ENCODE measurements at regions not wholly inside any gene's neighbourhood (a gene's known extent, or its start where the extent isn't known, plus 50 kb on each side); places are given as distances from the start of the nearest gene placed in this dataset.

GRCh38 chr15:69802432-69802831 is 295.3 kb downstream of the TLE3 start:
- DNase-seq, result no peak

GRCh38 chr15:69804786-69805185 is 292.9 kb downstream of the TLE3 start:
- no peak for DNase-seq

GRCh38 chr15:69805248-69805953 is 292.3 kb downstream of the TLE3 start:
- DNase-seq, result no peak

DNA sequence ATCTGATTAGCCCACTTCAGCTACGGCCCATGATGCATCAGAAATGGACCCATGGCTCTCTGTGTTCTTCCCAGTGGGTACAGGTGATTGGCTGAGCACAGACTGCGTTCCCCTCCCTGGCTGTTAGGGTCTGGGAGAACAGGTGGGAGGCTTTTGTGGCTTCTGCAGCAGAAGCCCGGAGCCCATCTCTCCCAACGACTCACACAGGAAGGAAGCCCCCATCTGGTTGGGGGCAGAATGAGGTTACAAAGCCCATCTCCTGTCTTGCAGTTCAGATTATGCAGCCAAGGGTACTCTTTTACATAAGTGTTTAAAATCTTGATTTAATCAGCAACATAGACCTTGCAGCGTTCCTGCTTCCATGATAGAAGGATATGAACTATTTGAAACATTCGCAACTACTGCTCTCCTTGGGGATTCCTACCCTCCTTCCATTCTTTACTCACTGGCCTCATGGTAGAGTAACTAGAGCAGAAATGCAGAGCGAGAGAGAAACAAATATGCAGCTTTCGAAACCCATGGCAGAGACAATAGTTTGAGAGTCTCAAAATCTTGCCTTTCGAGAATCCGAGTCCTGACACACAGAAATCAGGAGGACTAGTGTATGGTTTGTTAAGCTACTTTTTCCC is 291.3 kb downstream of the TLE3 start:
- no peak for DNase-seq

GRCh38 chr15:69807721-69808120 is 290.0 kb downstream of the TLE3 start:
- DNase-seq, result peak; percentile 16

DNA sequence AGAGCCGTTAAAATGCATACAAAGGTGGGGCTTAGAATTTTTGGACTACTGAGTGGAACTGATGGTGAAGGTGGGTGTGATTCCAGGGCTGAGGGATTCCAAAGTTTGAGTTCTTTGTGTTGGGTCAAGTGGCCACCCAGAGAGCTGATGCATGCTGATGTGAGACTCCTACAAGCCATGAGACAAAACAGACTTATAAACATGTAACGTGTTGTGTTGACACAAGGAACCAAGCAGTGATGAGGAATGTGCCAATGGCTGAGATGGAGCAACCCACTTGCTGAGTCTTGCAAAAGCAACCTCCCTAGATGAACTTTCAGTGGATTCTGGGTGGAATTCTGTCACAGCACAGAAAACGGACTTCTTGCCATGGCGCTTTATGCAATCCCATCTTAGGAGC is 289.0 kb downstream of the TLE3 start:
- DNase-seq, result no peak

DNA sequence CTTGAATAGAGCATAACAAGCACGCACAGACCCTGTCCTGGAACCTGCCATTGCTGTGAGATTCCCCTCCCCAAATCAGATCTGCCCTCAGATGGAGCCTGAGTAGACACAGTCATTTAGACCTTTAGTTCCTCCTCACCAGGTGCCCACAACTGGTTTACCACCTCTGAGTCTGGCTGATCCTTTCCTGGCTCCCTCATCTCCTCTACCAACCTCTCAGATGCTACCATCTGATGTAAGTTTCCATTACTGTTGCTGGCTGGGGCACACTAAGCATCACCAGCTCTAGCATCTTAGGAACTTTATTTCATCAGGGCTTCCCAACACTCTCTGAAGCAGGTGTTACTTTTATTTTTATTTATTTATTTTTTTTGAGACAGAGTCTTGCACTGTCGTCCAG is 288.3 kb downstream of the TLE3 start:
- no peak for DNase-seq

GRCh38 chr15:69810431-69811354 is 287.0 kb downstream of the TLE3 start:
- no peak for DNase-seq

DNA sequence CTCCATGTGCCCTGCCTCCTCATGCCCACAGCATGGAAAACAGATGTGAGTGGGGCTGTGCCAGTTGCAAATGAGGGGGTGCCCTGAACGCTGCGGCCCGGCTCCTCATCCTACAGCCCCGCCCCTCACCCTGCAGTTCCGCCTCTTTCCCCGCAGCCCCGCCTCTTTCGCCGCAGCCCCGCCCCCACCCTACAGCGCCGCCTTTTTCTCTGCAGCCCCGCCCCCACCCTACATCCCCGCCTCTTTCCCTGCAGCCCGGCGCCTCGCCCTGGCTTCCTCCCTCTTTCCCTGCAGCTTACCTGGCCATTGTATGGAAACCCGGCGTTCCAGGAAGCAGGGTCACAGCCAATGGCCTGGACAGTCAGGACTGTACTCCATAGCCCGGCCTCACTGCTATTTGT is 284.9 kb downstream of the TLE3 start:
- DNase-seq, result no peak

DNA sequence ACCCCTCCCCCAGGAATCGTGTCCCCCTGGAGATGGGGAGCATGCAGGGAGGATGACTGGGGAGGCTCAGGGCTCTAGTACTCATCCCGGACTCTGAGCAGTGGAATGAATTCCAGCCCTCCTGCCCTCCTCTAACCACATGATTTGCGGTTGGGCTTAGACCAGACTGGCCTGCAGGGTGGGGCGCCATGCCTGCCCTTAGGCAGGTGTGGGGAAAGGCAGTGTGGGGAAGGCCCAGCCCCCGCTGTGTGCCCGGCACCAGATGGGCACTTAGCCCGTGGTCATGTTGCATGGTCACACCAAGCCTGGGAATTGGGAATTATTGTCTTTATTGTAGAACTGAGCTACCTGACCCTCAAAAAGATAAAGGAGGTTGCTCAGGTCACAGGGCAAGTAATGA is 283.8 kb downstream of the TLE3 start:
- DNase-seq, result no peak

- DNase-seq, result no peak
Measured at GRCh38 chr15:69814932-69815331, 282.8 kb downstream of the TLE3 start.

- DNase-seq, result no peak
Measured at GRCh38 chr15:69815793-69816192, 281.9 kb downstream of the TLE3 start.

DNA sequence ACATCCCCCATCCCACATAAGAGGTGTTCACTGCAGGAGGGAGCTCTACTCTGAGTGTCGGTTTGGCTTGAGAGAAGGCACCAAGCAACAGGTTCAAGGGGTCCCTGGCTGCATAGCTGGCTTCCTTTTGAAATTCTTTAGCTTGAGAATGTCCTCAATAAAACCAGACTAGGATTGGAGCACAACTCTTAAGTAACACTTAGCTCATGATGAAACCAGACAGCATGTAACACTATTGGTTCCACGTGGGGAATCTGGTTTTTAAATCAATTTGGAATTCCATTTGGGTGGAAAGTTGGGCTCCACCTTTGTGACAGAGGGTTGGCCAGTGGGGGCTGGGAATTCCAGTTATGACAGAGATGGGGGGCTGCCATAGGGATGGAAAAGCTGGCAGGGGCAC is 281.2 kb downstream of the TLE3 start:
- no peak for DNase-seq

DNA sequence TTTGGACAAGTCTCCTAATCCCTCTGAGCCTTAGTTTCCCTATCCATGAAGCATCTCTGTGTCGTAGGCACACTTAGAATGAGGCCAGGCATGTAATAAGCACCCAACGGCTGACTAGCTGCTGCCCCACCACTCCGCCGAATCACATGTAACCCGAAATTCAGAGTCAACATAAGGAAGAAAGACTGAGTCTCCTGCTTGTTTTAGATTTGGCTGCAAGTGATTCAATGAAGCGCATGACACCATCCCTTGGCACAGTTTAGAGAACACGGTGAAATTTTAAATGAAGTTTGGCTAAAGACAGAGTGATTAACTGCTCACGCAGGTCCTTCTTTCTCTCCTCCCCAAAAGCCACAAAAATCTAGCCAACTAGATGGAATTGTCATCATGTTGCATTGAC is 279.2 kb downstream of the TLE3 start:
- DNase-seq, result no peak

GRCh38 chr15:69819371-69819770 is 278.3 kb downstream of the TLE3 start:
- DNase-seq, result no peak

DNA sequence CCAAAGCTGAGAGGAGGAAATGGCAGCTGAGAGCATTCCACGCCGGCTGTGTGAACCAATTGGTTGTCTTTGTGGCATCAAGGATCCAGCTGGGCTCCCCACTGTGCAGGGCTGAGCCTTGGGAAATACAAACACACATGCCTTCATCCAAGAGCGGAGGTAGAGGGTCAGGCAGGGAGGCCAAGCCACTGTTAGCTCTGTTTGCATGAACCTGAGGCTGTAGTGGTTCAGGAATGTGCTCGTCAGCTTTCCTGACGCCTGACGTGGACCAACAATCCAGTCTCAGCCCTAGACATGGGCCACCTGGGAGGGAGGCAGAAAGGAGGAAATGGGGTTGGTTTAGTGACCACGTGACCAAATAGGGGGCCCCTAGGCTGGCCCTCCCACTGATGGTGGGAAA is 276.9 kb downstream of the TLE3 start:
- no peak for DNase-seq

- no peak for DNase-seq
Measured at GRCh38 chr15:69823223-69823907, 274.4 kb downstream of the TLE3 start.

DNA sequence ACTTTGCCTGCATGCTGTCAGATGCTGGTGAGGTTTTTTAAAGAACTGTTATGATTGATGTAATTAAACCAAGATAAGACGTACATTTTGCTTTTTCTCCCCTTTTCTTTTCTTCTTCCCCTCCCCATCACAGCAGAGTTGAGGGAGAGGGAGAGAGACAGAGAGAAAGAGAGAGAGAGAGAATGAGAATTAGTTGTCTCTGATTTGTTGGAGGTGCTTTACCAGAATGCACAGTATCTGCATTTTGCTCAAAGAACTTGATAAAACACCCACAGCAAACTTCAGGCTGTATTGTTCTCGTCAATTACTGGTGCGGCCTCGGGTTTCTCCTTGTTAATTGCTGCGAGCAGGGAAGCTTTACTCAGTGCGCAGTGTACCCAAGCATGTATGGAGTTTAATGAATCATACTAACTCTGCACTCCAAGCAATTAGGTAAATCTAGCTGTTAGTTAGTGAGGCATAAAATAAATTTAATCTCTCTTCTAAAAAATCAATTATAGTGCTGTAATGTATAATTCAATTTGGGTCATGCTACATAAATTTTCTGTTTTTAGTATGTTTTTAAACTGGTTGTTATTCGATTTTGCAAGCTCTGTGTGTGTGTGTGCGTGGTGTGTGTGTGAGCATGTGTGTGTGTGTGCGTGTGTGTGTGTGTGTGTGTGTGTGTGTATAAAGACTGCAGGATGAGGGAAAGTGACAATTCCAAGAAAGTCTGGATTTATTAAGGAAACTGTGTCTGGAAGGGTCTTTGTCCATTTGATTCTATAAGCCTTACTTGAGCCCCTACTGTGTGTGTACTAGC is 273.4 kb downstream of the TLE3 start:
- no peak for DNase-seq

- no peak for DNase-seq
Measured at GRCh38 chr15:69824877-69825406, 272.8 kb downstream of the TLE3 start.

DNA sequence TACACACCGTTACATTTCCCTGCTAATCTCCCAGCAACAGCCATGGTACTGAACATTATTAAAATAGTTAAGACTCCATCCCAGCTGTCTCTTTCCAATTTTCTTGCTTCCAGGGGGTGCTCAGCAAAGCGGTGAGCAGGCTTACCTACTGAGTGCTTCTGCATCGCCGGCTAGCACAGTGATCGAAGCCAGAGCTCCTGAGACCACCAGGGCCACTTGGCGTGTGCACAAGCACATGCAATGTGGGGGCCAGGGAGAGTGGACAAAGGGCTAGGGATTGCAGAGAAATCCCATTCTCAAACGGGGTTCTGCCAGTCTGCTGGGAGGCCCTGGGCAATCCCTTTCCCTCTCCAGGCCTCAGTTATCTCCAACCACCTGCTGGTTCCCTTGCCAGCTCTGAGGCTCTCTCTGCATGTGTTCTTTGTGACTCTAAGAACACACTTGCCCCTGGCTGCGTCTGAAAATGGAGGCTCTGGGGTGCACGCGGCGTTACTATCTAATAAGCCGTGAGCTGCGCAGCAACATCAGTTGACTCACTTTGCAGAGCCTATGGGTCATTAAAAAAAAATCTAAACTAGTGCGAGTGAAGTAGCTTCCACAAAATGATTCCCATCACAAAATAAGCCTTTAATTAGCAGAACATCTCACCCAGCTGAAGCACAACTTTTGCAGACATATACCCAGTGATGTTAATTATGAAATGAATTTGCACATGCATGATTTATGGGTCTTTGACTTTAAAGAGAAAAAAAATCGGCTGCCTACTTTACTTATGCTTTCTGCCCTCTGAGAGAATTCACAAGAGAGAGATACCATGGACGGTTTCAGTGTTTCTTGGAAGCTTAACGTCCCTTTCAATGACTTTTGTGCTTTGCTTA is 271.5 kb downstream of the TLE3 start:
- DNase-seq, result no peak

DNA sequence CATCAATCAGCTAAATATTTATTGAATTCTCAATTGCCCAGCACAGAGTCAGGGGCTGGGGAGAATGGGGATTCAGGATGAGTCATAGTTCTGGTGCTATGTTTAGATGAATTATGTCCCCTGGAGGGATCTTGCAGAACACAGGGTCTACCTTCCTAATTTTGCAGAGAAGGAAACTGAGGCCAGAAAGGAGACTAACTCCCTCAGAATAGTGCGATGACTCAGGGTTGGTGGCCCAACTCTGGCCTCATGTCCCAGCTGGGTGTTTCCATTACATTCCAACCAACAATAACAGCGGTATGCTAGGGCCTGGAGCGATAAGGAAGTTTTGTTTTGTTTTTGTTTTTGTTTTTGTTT is 270.9 kb downstream of the TLE3 start:
- no peak for DNase-seq
